Left hindlimb (tissue), 1 donor: ENCODE measurements at regions not wholly inside any gene's neighbourhood (a gene's known extent, or its start where the extent isn't known, plus 50 kb on each side); places are given as distances from the start of the nearest gene placed in this dataset.

Experiments
- DNase-seq: peaks from one replicate; pipeline ENCODE4 v3.0.0-alpha.2; 2018

GRCh38 chr4:127538016-127538415 is 94.7 kb upstream of the INTU start:
- no peak for DNase-seq

GRCh38 chr4:127540497-127541025 is 92.2 kb upstream of the INTU start:
- DNase-seq = no peak

- DNase-seq = no peak
Measured at GRCh38 chr4:127545271-127545670, 87.5 kb upstream of the INTU start.

GRCh38 chr4:127548990-127549925 is 83.5 kb upstream of the INTU start:
- DNase-seq = no peak

- DNase-seq = no peak
Measured at GRCh38 chr4:127555106-127555505, 77.7 kb upstream of the INTU start.

- no peak for DNase-seq
Measured at GRCh38 chr4:127558088-127558487, 74.7 kb upstream of the INTU start.

- no peak for DNase-seq
Measured at GRCh38 chr4:127558489-127559407, 74.0 kb upstream of the INTU start.

GRCh38 chr4:127559981-127560380 is 72.8 kb upstream of the INTU start:
- DNase-seq = no peak

GRCh38 chr4:127560755-127561154 is 72.0 kb upstream of the INTU start:
- no peak for DNase-seq

- no peak for DNase-seq
Measured at GRCh38 chr4:127574643-127575042, 58.1 kb upstream of the INTU start.

- no peak for DNase-seq
Measured at GRCh38 chr4:127575888-127576287, 56.9 kb upstream of the INTU start.

- no peak for DNase-seq
Measured at GRCh38 chr4:127578491-127578890, 54.3 kb upstream of the INTU start.

- no peak for DNase-seq
Measured at GRCh38 chr4:127578967-127579366, 53.8 kb upstream of the INTU start.

- no peak for DNase-seq
Measured at GRCh38 chr4:127579821-127580220, 52.9 kb upstream of the INTU start.

- DNase-seq = no peak
Measured at GRCh38 chr4:127580300-127580699, 52.5 kb upstream of the INTU start.

GRCh38 chr4:127580891-127581290 is 51.9 kb upstream of the INTU start:
- no peak for DNase-seq
